ENCODE measurements at regions not wholly inside any gene's neighbourhood (a gene's known extent, or its start where the extent isn't known, plus 50 kb on each side); places are given as distances from the start of the nearest gene placed in this dataset.

- H3K27me3 Mint-ChIP-seq, result no peaks in the 10 kb centered on the region
- no peak for DNase-seq
- ChIA-PET CTCF (no interaction called here), POLR2A (no interaction called here)
- no peak overlapping the region for H3K27ac Mint-ChIP-seq
- ATAC-seq, result no peak
- no peaks in the 10 kb centered on the region for H3K4me1 Mint-ChIP-seq
- no peaks in the 10 kb centered on the region for H3K9me3 Mint-ChIP-seq (ENCODE audit: low read depth)
- no peaks in the 10 kb centered on the region for H3K36me3 Mint-ChIP-seq (ENCODE audit: low read depth)
- H3K4me3 Mint-ChIP-seq, result no peak overlapping the region
- intact Hi-C loops (cut with DNase I, micrococcal nuclease), result no loop called here
Measured at GRCh38 chr3:64832098-64832497, 144.3 kb upstream of the ADAMTS9 start.

DNA sequence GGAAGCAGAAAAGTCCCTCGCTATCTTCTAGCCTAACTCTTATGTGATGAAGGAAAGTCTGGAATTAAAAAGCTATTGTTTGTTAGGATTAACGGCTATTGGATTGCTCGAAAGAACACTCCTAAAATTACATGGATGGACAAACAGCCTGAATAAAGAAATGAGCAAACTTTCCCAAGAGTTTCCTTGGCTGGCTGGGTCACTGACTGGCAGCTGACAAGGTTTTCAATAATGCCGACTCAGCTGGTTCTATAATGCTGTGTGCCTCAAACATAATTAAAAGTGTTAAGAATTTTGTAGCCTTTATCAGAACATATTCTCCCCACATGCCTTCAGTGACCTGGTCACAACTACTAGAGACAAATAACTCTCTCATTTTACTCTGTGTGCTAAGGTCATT, 142.9 kb upstream of the ADAMTS9 start:
- H3K36me3 Mint-ChIP-seq (ENCODE audit: low read depth), result no peaks in the 10 kb centered on the region
- DNase-seq (no peak), ATAC-seq (no peak)
- H3K9me3 Mint-ChIP-seq (ENCODE audit: low read depth), result no peaks in the 10 kb centered on the region
- intact Hi-C loops (cut with DNase I, micrococcal nuclease), result no loop called here
- no peaks in the 10 kb centered on the region for H3K27me3 Mint-ChIP-seq
- POLR2A ChIA-PET, result no interaction called here
- no peak overlapping the region for H3K4me3 Mint-ChIP-seq
- no peaks in the 10 kb centered on the region for H3K4me1 Mint-ChIP-seq
- CTCF ChIA-PET, result no interaction called here
- no peak overlapping the region for H3K27ac Mint-ChIP-seq

GRCh38 chr3:64829331-64829730, 141.5 kb upstream of the ADAMTS9 start:
- Mint-ChIP-seq H3K4me1 (no peaks in the 10 kb centered on the region), H3K4me3 (no peak overlapping the region), H3K27me3 (no peaks in the 10 kb centered on the region), H3K9me3 (ENCODE audit: low read depth) (no peaks in the 10 kb centered on the region), H3K36me3 (ENCODE audit: low read depth) (no peaks in the 10 kb centered on the region), H3K27ac (no peak overlapping the region)
- DNase-seq, result no peak
- CTCF ChIA-PET, result no interaction called here
- POLR2A ChIA-PET, result no interaction called here
- intact Hi-C loops (cut with DNase I, micrococcal nuclease), result no loop called here
- no peak for ATAC-seq

- no peak for ATAC-seq
- ChIA-PET CTCF (no interaction called here), POLR2A (no interaction called here)
- H3K36me3 Mint-ChIP-seq (ENCODE audit: low read depth), result no peaks in the 10 kb centered on the region
- no peaks in the 10 kb centered on the region for H3K4me1 Mint-ChIP-seq
- no peaks in the 10 kb centered on the region for H3K9me3 Mint-ChIP-seq (ENCODE audit: low read depth)
- H3K27ac Mint-ChIP-seq, result no peak overlapping the region
- intact Hi-C loops (cut with DNase I, micrococcal nuclease), result no loop called here
- DNase-seq, result no peak
- no peak overlapping the region for H3K4me3 Mint-ChIP-seq
- H3K27me3 Mint-ChIP-seq, result no peaks in the 10 kb centered on the region
Measured at GRCh38 chr3:64828276-64828675, 140.5 kb upstream of the ADAMTS9 start.

DNA sequence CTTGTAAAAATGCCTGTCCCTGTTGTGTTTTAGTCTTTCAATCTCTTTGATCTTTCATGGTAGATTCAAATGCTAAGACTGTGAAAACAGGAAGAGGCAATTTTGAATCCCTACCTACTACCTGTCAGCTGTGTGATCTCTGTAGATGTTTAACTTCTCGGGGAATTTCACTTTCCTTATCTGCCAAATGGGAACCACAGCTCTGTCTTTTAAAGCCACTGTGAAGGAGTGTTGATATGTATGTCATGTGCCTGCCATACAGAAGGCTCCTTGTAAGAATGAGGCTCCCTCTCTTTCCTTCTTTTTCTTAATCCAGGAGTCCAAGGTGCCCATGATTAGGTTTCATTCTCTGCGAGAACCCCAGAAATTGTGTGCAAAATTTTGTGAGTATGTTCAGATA, 139.6 kb upstream of the ADAMTS9 start:
- no peak overlapping the region for H3K4me3 Mint-ChIP-seq
- no peaks in the 10 kb centered on the region for H3K36me3 Mint-ChIP-seq (ENCODE audit: low read depth)
- ATAC-seq, result no peak
- CTCF ChIA-PET, result no interaction called here
- intact Hi-C loops (cut with DNase I, micrococcal nuclease), result no loop called here
- POLR2A ChIA-PET, result no interaction called here
- no peaks in the 10 kb centered on the region for H3K9me3 Mint-ChIP-seq (ENCODE audit: low read depth)
- H3K27me3 Mint-ChIP-seq, result no peaks in the 10 kb centered on the region
- no peak for DNase-seq
- H3K4me1 Mint-ChIP-seq, result no peaks in the 10 kb centered on the region
- no peak overlapping the region for H3K27ac Mint-ChIP-seq

- H3K36me3 Mint-ChIP-seq (ENCODE audit: low read depth), result no peaks in the 10 kb centered on the region
- no peak for DNase-seq
- no peaks in the 10 kb centered on the region for H3K27me3 Mint-ChIP-seq
- H3K9me3 Mint-ChIP-seq (ENCODE audit: low read depth), result no peaks in the 10 kb centered on the region
- H3K4me3 Mint-ChIP-seq, result no peak overlapping the region
- ATAC-seq, result no peak
- no peaks in the 10 kb centered on the region for H3K4me1 Mint-ChIP-seq
- ChIA-PET CTCF (interaction anchor here (0.9 kb wide), 1 partner anchor 16 kb away, joined by 3 read pairs; no protein-coding TSS in a partner anchor), POLR2A (no interaction called here)
- H3K27ac Mint-ChIP-seq, result no peak overlapping the region
- intact Hi-C loops (cut with DNase I, micrococcal nuclease), result no loop called here
Measured at GRCh38 chr3:64827019-64827418, 139.2 kb upstream of the ADAMTS9 start.

GRCh38 chr3:64825404-64826120, 137.8 kb upstream of the ADAMTS9 start:
- Mint-ChIP-seq H3K27me3 (no peaks in the 10 kb centered on the region), H3K9me3 (ENCODE audit: low read depth) (no peaks in the 10 kb centered on the region), H3K4me3 (no peak overlapping the region), H3K36me3 (ENCODE audit: low read depth) (no peaks in the 10 kb centered on the region), H3K4me1 (no peaks in the 10 kb centered on the region), H3K27ac (no peak overlapping the region)
- POLR2A ChIA-PET, result no interaction called here
- DNase-seq, result no peak
- CTCF ChIA-PET, result interaction anchor here (0.7 to 0.9 kb wide), 2 partner anchors 18 to 38 kb away, joined by 3 read pairs; no protein-coding TSS in a partner anchor
- intact Hi-C loops (cut with DNase I, micrococcal nuclease), result no loop called here
- ATAC-seq, result no peak

DNA sequence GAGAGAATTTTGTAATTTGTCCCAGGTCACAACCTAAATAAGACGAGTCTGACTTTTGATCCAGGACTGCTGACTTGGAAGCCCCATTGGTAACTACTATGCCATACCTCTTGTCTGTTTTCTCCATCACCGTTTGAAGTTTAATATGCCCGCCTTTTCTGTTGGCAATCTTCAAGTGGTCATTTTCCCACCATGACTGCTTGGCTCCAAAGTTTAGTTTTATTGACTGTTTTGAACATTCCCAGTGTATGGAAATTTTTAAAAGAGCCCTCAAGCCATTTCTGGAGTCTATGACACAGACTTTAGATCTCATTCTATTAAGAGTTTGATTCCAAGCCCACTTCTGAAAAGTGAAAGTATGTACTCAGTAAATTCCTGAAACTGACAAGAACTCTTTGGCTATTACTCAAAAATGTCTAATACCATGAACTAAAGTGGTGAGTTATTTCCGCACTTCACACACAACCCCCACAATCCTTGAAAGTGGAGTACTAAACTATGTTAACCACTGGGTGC, 136.7 kb upstream of the ADAMTS9 start:
- no peak for DNase-seq

DNA sequence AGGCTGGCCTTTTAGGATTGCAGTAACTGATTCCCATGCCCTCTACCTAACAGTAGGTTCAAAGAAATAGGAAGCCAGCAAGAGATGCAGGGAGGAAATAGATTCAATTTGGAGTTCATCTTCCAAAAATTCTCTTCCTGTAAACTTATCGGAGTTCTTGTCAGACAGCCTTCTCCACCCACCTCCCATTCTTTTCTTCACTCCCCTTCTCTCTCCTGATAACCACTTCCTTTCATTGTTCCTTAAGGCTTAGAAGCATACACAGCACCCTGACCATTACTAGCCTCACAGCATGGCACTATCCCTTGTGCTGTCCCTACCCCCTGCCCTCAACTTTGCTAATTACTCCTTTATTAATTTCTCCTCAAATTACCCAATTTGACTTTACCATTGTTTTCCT, 130.4 kb upstream of the ADAMTS9 start:
- intact Hi-C loops (cut with DNase I, micrococcal nuclease), result no loop called here
- Mint-ChIP-seq H3K36me3 (ENCODE audit: low read depth) (no peaks in the 10 kb centered on the region), H3K4me3 (no peak overlapping the region), H3K4me1 (no peaks in the 10 kb centered on the region), H3K27me3 (no peaks in the 10 kb centered on the region), H3K9me3 (ENCODE audit: low read depth) (no peaks in the 10 kb centered on the region), H3K27ac (no peak overlapping the region)
- no peak for DNase-seq
- POLR2A ChIA-PET, result no interaction called here
- CTCF ChIA-PET, result no interaction called here
- no peak for ATAC-seq

More for the DNA sequence above, 136.7 kb upstream of the ADAMTS9 start:
- no peak for ATAC-seq
- intact Hi-C loops (cut with DNase I, micrococcal nuclease), result no loop called here
- Mint-ChIP-seq H3K27me3 (no peaks in the 10 kb centered on the region), H3K4me3 (no peak overlapping the region), H3K27ac (no peak overlapping the region), H3K4me1 (no peaks in the 10 kb centered on the region), H3K36me3 (ENCODE audit: low read depth) (no peaks in the 10 kb centered on the region), H3K9me3 (ENCODE audit: low read depth) (no peaks in the 10 kb centered on the region)
- ChIA-PET POLR2A (no interaction called here), CTCF (no interaction called here)

DNA sequence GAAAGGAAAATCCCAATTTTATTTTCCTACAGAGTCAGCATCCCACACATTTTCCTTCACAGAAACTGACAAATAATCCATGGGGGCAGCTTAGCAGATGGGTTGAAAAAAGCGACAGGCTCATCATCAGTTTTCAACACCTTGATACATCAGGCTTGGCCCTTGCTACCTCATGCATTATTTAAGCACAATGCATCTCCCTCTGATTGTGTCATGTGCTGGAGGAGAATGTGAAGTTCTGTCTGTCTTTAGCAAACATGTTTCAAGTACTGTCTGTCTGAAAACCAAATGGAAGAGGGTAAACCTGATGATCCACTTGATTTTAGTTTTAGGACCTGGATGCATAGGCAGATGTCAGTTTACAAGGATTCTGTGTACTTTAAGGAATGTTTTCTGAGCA, 128.6 kb upstream of the ADAMTS9 start:
- Mint-ChIP-seq H3K9me3 (ENCODE audit: low read depth) (peaks cover 4% of the 10 kb centered on the region), H3K27ac (no peak overlapping the region), H3K4me3 (no peak overlapping the region), H3K4me1 (no peaks in the 10 kb centered on the region), H3K36me3 (ENCODE audit: low read depth) (no peaks in the 10 kb centered on the region), H3K27me3 (no peaks in the 10 kb centered on the region)
- intact Hi-C loops (cut with DNase I, micrococcal nuclease), result no loop called here
- ATAC-seq (no peak), DNase-seq (no peak)
- POLR2A ChIA-PET, result interaction anchor here (0.5 kb wide), 1 partner anchor 219 kb away, joined by 4 read pairs; no protein-coding TSS in a partner anchor
- CTCF ChIA-PET, result no interaction called here

GRCh38 chr3:64815789-64816188, 128.0 kb upstream of the ADAMTS9 start:
- H3K36me3 Mint-ChIP-seq (ENCODE audit: low read depth), result no peaks in the 10 kb centered on the region
- no peak overlapping the region for H3K27ac Mint-ChIP-seq
- H3K27me3 Mint-ChIP-seq, result no peaks in the 10 kb centered on the region
- no peak for ATAC-seq
- no peak overlapping the region for H3K4me3 Mint-ChIP-seq
- H3K9me3 Mint-ChIP-seq (ENCODE audit: low read depth), result peaks cover 4% of the 10 kb centered on the region
- CTCF ChIA-PET, result interaction anchor here (1.3 kb wide), 1 partner anchor 35 kb away, joined by 4 read pairs; no protein-coding TSS in a partner anchor
- intact Hi-C loops (cut with DNase I, micrococcal nuclease), result no loop called here
- POLR2A ChIA-PET, result no interaction called here
- DNase-seq, result no peak
- no peaks in the 10 kb centered on the region for H3K4me1 Mint-ChIP-seq

- ATAC-seq, result no peak
- ChIA-PET CTCF (interaction anchor here (1.3 kb wide), 1 partner anchor 35 kb away, joined by 4 read pairs; no protein-coding TSS in a partner anchor), POLR2A (interaction anchor here (0.6 kb wide), 1 partner anchor 9 kb away, joined by 3 read pairs; no protein-coding TSS in a partner anchor)
- H3K9me3 Mint-ChIP-seq (ENCODE audit: low read depth), result peaks cover 4% of the 10 kb centered on the region
- no peak overlapping the region for H3K27ac Mint-ChIP-seq
- DNase-seq, result no peak
- no peaks in the 10 kb centered on the region for H3K4me1 Mint-ChIP-seq
- no peaks in the 10 kb centered on the region for H3K27me3 Mint-ChIP-seq
- H3K36me3 Mint-ChIP-seq (ENCODE audit: low read depth), result no peaks in the 10 kb centered on the region
- intact Hi-C loops (cut with DNase I, micrococcal nuclease), result no loop called here
- H3K4me3 Mint-ChIP-seq, result no peak overlapping the region
Measured at GRCh38 chr3:64815195-64815631, 127.4 kb upstream of the ADAMTS9 start.
